ENCODE measurements at regions not wholly inside any gene's neighbourhood (a gene's known extent, or its start where the extent isn't known, plus 50 kb on each side); places are given as distances from the start of the nearest gene placed in this dataset.

DNA sequence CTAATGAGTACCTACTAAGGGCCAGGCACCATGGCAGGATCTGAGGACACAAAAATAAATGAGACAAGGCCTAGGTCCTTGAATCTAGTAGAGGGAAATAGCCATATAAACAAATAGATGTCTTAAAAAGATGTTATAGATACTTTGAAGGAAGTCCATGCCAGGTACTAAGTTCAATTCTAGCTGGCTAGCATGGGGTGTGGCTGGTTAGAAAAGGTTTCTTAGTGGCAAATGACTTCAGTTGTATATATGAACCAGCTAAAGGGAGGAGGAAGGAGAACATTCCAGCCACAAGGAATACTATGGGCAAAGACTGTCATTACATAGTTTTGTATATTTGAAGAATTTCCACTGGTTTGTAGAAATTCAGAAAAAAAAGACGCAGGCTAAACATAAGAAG lies 133.6 kb upstream of the BMP4 start:
- DNase-seq (ENCODE audit: low read depth) = no peak

- DNase-seq (ENCODE audit: low read depth) = no peak
These were observed 138.1 kb upstream of the BMP4 start for GRCh38 chr14:54094765-54095164.

DNA sequence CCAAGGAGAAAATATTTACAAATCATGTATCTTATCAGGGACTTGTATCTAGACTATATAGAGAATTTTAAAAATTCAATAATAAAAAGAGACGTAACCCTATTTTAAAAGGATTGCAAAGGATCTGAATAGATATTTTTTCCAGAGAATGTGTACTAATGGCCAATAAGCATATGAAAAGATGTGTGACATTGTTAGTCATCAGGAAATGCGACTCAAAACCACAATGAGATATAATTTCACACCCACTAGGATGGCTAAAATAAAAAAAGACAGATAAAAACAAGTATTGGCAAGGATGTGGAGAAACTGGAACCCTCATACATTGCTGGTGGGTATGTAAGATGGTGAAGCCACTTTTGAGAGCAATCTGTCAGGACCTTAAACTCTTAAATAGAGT lies 141.9 kb upstream of the BMP4 start:
- no peak for DNase-seq (ENCODE audit: low read depth)

DNA sequence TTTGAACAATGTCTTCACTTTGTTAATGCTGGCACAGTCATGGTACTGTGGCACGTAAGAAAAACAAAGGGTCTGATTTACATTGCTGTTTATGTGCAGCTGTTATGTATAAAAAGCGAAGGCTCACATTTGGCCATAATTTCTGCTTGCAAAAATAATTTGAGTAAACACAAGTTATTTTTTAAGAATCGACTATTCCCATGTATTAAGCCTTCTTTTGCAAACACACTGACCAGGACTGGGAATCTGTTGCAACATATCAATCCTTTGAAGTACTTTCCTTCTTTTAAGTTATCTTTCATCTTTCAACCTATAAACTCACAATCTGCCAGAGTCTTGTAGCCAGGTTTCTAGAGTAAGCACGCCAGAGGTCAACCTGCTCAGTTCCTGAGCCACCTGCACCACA lies 145.4 kb upstream of the BMP4 start:
- DNase-seq (ENCODE audit: low read depth) = no peak

DNA sequence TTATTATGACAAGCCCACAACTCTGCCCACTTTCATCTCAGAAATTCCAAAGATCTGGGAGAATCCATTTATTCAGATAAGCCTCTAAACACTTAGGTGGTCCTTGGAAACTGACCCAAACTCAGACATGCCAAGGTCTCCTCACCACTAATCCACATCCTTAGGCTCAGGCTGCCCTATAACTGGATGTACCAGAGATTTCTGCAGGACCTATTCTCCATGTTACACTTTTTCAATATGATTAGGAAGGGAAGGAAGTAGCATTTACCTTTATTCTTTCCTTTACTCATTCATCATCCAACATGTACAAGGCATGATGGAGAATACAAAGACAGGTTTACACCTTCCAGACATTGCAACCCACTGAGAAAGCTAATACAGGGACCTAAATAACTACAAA lies 145.9 kb upstream of the BMP4 start:
- no peak for DNase-seq (ENCODE audit: low read depth)

DNA sequence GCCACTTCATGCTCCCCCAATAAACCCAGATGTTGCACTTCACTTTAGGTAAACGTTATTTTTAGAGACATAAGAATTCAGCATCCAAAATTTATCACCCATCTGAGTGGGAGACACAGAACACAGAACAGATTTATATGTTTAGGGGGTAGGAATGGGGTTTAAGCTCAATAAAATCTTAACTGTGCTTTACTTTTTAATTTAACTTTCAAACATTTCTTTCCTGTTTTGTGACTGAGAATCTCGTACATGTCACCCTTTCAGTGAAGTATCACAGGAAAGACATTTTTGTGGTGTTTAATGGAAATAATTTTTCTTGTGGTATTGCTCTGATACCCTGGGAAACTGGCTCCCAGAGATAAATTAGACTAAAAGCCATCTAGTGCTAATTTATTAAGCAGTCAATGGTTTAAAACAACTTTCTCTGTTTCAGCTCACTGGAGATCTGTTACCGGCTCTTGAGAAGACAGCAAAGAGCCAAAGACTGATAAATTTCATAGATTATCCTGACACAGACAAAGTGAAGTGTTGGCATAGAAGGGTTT lies 148.0 kb upstream of the BMP4 start:
- no peak for DNase-seq (ENCODE audit: low read depth)

GRCh38 chr14:54105406-54105805 lies 148.8 kb upstream of the BMP4 start:
- DNase-seq (ENCODE audit: low read depth) = no peak

DNA sequence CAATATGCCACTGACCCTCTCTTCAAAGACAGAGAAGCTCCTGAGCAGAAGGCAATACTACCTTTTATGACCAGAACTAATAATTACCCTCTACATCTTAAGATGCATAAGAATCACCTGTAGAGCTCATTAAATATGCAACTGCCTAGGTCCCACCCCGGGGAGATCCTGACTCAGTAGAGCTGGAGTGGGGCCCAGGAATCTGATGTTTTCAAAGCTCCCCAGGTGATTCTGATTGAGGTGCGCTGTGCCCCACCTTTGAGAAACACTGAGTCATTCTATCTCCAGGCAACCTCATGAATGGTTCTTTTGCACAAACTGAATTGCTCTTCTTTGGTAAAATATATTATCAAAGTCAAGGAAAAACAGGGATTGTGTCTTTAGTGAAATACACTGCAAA lies 149.3 kb upstream of the BMP4 start:
- DNase-seq (ENCODE audit: low read depth) = no peak

DNA sequence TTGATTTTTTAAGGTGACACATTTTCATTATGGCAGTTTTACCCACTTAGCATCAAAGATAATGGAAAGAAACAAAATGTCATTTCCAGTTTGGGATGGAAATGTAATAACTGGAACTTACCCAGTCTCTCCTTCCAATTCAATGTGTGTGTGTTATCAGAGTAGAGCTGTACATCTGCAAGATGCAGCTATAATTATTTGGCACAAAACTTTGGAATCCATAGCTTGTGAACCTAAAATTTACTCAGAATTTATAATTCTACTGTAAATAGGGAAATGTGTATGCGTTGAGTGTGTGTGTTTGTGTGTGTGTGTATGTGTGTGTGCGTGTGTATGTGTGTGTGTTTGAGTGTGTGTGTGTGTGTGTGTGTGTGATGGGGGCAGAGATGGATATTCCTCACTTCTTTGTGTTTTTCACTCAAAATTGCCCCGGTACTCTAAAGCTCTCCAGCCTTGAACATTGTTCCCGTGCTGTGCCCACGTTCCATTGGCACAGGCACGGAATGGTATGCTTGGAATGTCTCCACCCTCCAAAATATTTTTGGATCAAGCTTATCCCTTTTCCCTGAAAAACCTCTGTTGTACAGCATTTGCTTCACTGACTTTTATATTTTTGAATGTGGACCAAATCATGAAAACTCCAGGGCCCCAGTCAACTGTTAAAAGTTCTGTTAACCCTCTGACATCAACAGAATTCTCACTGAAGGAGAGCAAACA lies 150.2 kb upstream of the BMP4 start:
- DNase-seq (ENCODE audit: low read depth) = no peak

- no peak for DNase-seq (ENCODE audit: low read depth)
These were observed 152.2 kb upstream of the BMP4 start for GRCh38 chr14:54108481-54109471.

GRCh38 chr14:54109521-54110120 lies 153.0 kb upstream of the BMP4 start:
- DNase-seq (ENCODE audit: low read depth) = no peak

DNA sequence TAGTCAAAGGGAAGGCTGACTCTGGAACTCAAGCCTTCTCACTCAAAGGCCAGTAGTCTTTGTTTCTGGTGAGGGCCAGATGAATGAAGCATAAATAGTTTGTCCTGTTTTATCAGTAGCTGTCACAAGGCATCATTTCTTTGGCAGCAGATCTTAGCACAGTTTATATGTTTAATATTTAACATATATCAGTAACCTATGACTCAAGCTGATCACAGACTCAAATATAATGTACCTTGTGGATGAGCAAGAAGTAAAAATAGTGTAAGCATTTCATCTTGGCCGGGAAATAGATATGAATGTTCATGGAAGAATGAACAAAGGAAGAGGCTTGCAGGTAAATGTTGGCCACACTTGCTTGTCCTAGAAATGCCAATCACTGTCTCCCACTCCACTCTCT lies 158.3 kb upstream of the BMP4 start:
- DNase-seq (ENCODE audit: low read depth) = no peak

- DNase-seq (ENCODE audit: low read depth) = no peak
These were observed 159.7 kb upstream of the BMP4 start for GRCh38 chr14:54116198-54116885.

DNA sequence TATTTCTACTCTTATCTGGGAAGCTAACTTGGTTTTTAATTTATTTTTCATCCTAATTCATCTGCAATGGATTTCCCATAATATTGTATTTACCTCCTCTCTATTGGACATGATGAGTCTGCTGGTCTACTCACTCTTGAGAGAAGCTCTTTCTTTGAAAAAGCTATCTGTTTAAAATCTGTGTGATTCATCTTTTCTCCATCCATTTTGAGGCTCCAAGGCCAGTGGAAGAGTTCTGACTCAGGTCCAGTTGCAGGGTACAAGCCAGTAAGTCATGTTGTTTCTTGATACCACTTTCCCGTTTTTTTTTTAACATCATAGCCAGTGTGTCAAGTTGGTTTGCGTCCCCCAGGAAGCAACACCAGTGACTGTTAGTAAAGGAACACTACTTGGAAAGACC lies 160.3 kb upstream of the BMP4 start:
- DNase-seq (ENCODE audit: low read depth) = no peak

GRCh38 chr14:54117396-54117795 lies 160.8 kb upstream of the BMP4 start:
- DNase-seq (ENCODE audit: low read depth) = no peak

DNA sequence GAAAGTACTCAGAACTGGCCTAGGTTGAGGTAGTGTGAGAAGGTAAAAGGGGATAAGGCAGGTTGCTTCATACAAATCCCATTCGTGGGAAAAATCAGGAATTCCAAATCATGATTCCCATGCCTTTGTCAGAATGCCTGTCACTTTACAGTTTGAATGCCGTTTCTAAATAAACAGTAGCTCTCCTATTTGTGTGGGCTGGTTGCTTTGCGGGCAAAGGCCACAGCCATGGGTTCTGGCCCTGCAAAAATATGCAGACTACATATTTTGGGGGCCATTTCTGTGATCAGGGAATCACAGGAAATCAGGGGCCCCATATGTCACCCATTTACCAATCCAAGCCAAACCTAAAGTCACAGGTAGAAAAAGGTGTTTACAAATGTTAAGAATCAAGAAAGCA lies 161.3 kb upstream of the BMP4 start:
- DNase-seq (ENCODE audit: low read depth) = no peak

GRCh38 chr14:54120260-54120659 lies 163.6 kb upstream of the BMP4 start:
- no peak for DNase-seq (ENCODE audit: low read depth)

- DNase-seq (ENCODE audit: low read depth) = no peak
These were observed 164.9 kb upstream of the BMP4 start for GRCh38 chr14:54121466-54122027.

- no peak for DNase-seq (ENCODE audit: low read depth)
These were observed 167.2 kb upstream of the BMP4 start for GRCh38 chr14:54123841-54124240.

DNA sequence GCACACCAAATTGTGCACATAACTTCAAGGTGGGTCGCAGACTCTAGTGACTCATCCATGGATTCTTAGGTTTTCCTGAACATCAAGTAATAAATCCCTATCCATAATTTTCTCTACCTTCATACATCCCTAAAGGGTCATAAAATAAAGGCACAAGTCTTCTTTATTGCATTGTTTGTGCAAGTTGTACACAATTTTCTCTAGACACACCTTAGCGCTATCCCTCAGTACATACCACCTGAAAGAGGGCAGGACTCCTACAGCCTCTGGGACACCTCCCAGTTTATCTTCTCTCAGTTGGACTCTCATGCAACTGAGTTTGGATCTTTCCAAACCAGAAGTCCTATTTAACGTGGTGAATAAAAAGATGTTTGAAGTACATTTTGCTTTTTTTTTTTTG lies 168.5 kb upstream of the BMP4 start:
- no peak for DNase-seq (ENCODE audit: low read depth)

- no peak for DNase-seq (ENCODE audit: low read depth)
These were observed 170.3 kb upstream of the BMP4 start for GRCh38 chr14:54126947-54127346.

DNA sequence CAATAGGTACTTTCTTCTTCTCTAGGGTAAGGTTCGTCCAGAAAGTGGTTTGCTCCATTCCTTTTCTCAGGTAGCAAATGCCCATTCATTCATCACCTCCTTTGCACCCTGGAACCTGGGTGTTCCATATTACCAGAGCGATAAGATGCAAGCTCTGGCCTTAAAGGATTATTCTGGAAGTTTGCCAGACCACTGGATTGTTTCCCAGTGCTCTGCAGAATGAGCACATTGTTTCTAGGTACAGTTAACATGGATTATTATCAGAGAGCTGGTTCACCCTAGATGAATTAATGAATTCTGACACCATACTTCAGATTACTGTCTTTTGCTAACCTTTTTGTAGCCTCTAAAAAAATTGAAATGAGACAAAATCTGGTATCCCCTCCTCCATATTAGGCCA lies 170.9 kb upstream of the BMP4 start:
- no peak for DNase-seq (ENCODE audit: low read depth)
